Muscle of leg (tissue), 2 donors: ENCODE measurements at regions not wholly inside any gene's neighbourhood (a gene's known extent, or its start where the extent isn't known, plus 50 kb on each side); places are given as distances from the start of the nearest gene placed in this dataset.

Experiments used
- DNase-seq: peaks from one replicate; pipeline ENCODE4 v3.0.0; 2013
- H3K27ac ChIP-seq: one replicate; pipeline ENCODE4 v1.5.1; 2013; ENCODE audit warnings: mild to moderate bottlenecking, low read length, control low read depth
- H3K27me3 ChIP-seq: one replicate; pipeline ENCODE4 v1.6.1; 2013; ENCODE audit warnings: low read length; ENCODE audit not compliant: control insufficient read depth, insufficient read depth
- H3K36me3 ChIP-seq: one replicate; pipeline ENCODE4 v1.6.1; 2013; ENCODE audit warnings: low read length; ENCODE audit not compliant: control insufficient read depth, insufficient read depth
- H3K4me1 ChIP-seq: one replicate; pipeline ENCODE4 v1.6.1; 2013; ENCODE audit warnings: low read length; ENCODE audit not compliant: control insufficient read depth, insufficient read depth
- H3K4me3 ChIP-seq: one replicate; pipeline ENCODE4 v1.5.1; 2013; ENCODE audit warnings: low read length, control low read depth
- H3K9me3 ChIP-seq: replicated peaks from 2 replicates; pipeline ENCODE4 v1.6.1; 2013; ENCODE audit warnings: low read depth, low read length; ENCODE audit not compliant: control insufficient read depth

DNA sequence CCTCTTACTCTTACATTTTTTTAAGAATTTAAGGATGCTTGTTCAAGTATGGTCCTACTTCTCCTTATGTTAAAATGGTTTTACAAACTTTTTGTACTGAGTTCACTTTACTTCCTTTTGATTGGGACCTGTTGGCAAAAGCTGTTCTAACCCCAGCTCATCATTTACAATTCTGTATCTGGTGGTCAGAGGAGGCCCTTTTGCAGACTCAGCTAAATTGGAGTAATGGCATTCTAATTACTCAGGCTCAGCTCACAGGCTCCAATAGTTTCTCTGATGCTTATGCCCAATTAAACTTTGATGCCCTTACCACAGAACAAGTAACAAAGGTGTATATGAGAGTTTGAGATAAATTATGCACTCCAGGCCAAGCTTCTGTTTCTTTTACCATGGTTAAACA, 1632.0 kb downstream of the UQCRFS1 start:
- Histone ChIP-seq H3K4me3 (no peak overlapping the region), H3K27ac (no peak overlapping the region), H3K4me1 (no peaks in the 10 kb centered on the region), H3K9me3 (peaks cover 48% of the 10 kb centered on the region), H3K36me3 (no peaks in the 10 kb centered on the region), H3K27me3 (no peaks in the 10 kb centered on the region)
- DNase-seq: no peak
